Glutamatergic neuron (in vitro differentiated cells): ENCODE measurements at regions not wholly inside any gene's neighbourhood (a gene's known extent, or its start where the extent isn't known, plus 50 kb on each side); places are given as distances from the start of the nearest gene placed in this dataset.

Experiments
- DNase-seq: peaks from one replicate; pipeline ENCODE4 v3.0.0; 2022
- H3K27ac Mint-ChIP-seq: one replicate; pipeline ENCODE4 v1.8.0; 2020; ENCODE audit warnings: mild to moderate bottlenecking, mixed read lengths, inconsistent platforms; ENCODE audit not compliant: unreplicated experiment
- H3K27me3 Mint-ChIP-seq: one replicate; pipeline ENCODE4 v1.8.0; 2020; ENCODE audit warnings: mild to moderate bottlenecking, moderate library complexity, mixed read lengths, inconsistent platforms; ENCODE audit not compliant: unreplicated experiment
- H3K36me3 Mint-ChIP-seq: one replicate; pipeline ENCODE4 v1.8.0; 2020; ENCODE audit warnings: mild to moderate bottlenecking, mixed read lengths, inconsistent platforms; ENCODE audit not compliant: unreplicated experiment
- H3K4me1 Mint-ChIP-seq: one replicate; pipeline ENCODE4 v1.8.0; 2020; ENCODE audit warnings: mild to moderate bottlenecking, low read depth, mixed read lengths, inconsistent platforms; ENCODE audit not compliant: unreplicated experiment
- H3K4me3 Mint-ChIP-seq: one replicate; pipeline ENCODE4 v1.8.0; 2020; ENCODE audit warnings: mild to moderate bottlenecking, mixed read lengths, inconsistent platforms; ENCODE audit not compliant: unreplicated experiment
- H3K9me3 Mint-ChIP-seq: one replicate; pipeline ENCODE4 v1.8.0; 2020; ENCODE audit warnings: mild to moderate bottlenecking, moderate library complexity, mixed read lengths, inconsistent platforms; ENCODE audit not compliant: unreplicated experiment
- CTCF ChIP-seq: fragments of 200-600 bp; sonication (generic); IDR thresholded peaks from one replicate; pipeline ENCODE4 v1.5.0; 2021; ENCODE audit not compliant: partially characterized antibody, unreplicated experiment

GRCh38 chr4:11687727-11688126, 259.0 kb upstream of the HS3ST1 start:
- H3K27ac Mint-ChIP-seq: no peak overlapping the region
- H3K36me3 Mint-ChIP-seq: no peaks in the 10 kb centered on the region
- H3K9me3 Mint-ChIP-seq: no peaks in the 10 kb centered on the region
- H3K4me3 Mint-ChIP-seq: no peak overlapping the region
- no peak for DNase-seq
- no peaks in the 10 kb centered on the region for H3K4me1 Mint-ChIP-seq
- H3K27me3 Mint-ChIP-seq: no peaks in the 10 kb centered on the region
- TF ChIP-seq CTCF: no peak

GRCh38 chr4:11685481-11685880, 256.8 kb upstream of the HS3ST1 start:
- Mint-ChIP-seq H3K27me3 (no peaks in the 10 kb centered on the region), H3K27ac (no peak overlapping the region), H3K9me3 (no peaks in the 10 kb centered on the region), H3K4me3 (no peak overlapping the region), H3K36me3 (no peaks in the 10 kb centered on the region), H3K4me1 (no peaks in the 10 kb centered on the region)
- TF ChIP-seq CTCF: no peak
- no peak for DNase-seq

- Mint-ChIP-seq H3K4me1 (no peaks in the 10 kb centered on the region), H3K27ac (no peak overlapping the region), H3K9me3 (no peaks in the 10 kb centered on the region), H3K27me3 (no peaks in the 10 kb centered on the region), H3K4me3 (no peak overlapping the region), H3K36me3 (no peaks in the 10 kb centered on the region)
- DNase-seq: no peak
- TF ChIP-seq CTCF: no peak
These were observed 246.5 kb upstream of the HS3ST1 start for GRCh38 chr4:11675051-11675800.

GRCh38 chr4:11670304-11670703, 241.6 kb upstream of the HS3ST1 start:
- TF ChIP-seq CTCF: no peak
- DNase-seq: no peak
- Mint-ChIP-seq H3K9me3 (peaks cover 3% of the 10 kb centered on the region), H3K27ac (no peak overlapping the region), H3K36me3 (no peaks in the 10 kb centered on the region), H3K27me3 (no peaks in the 10 kb centered on the region), H3K4me3 (no peak overlapping the region), H3K4me1 (no peaks in the 10 kb centered on the region)

GRCh38 chr4:11669156-11669555, 240.5 kb upstream of the HS3ST1 start:
- H3K36me3 Mint-ChIP-seq: no peaks in the 10 kb centered on the region
- H3K4me3 Mint-ChIP-seq: no peak overlapping the region
- H3K27ac Mint-ChIP-seq: no peak overlapping the region
- DNase-seq: no peak
- TF ChIP-seq CTCF: no peak
- no peaks in the 10 kb centered on the region for H3K4me1 Mint-ChIP-seq
- peaks cover 3% of the 10 kb centered on the region for H3K9me3 Mint-ChIP-seq
- H3K27me3 Mint-ChIP-seq: no peaks in the 10 kb centered on the region
